Activated T-helper 1 cell treated with anti-CD3 and anti-CD28 coated beads, Interleukin-2, amount 50 U/mL, for 16 hours (primary cell): ENCODE measurements at regions not wholly inside any gene's neighbourhood (a gene's known extent, or its start where the extent isn't known, plus 50 kb on each side); places are given as distances from the start of the nearest gene placed in this dataset.

Experiments
- DNase-seq, 2 donors: peaks; one replicate each; pipeline ENCODE4 v3.0.0-alpha.2; 2020; ENCODE audit warnings: low read depth in 1 of 2, low spot score in 1 of 2

DNA sequence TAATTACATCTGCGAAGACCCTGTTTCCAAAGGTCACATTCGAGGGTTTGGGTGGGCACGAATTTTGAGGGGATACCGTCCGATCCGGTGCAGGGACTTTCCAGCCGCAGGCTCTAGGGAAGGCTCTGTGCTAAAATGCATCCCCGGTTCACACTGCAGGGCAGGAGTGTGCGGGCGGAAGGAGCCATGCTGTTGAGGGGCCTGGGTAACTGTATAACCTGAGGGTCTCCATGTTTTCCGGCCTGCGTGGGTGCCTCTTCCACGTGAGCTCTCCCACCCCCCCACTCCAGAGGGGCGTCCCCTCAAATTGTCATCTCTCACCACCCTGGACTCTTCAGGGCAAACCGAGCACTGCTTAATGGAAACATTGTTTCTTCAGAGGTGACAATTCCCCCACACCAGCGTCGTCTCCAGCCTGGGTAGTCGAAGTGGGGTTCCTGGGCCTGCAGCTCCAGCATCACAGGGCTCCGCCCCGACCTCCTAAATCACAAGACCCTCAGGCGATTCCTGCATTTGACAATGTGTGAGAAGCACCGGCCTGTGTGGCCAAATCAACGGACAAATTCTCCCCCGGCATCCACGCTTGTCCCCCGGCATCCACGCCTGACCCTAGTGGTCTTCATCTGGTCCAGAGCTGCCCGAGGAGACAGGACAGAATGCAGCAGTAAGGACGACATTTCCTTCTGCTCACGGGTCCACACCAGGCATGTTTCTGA lies 51.2 kb downstream of the FOXL3 start:
- no peak for DNase-seq

GRCh38 chr7:341841-342638 lies 52.1 kb downstream of the FOXL3 start:
- no peak for DNase-seq

DNA sequence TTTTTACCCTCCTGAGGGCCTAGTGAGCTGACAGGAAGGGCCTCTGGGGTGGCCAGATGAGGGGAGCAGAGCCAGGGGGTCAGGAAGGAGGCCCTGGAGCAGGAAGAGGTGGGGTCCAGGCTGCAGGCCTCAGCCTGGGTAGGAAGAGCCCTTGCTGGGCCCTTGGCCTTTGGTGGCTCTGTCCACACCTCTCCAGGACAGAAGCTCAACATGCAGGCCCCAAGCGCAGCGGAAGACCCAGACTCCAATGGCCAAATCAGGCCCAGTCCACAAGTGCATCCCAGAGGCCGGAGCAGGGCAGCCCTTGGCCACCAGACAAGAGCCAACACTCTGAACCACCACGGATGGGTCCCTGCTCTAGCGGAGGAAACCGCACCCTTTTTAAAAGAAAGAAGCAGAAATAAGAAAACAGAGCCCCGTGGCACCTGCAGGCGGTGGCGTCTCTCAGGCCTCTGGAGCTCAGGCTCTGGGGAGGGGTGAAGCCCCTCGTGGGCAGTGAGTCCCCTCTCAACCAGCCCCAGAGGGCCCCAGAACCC lies 52.8 kb downstream of the FOXL3 start:
- DNase-seq = no peak

DNA sequence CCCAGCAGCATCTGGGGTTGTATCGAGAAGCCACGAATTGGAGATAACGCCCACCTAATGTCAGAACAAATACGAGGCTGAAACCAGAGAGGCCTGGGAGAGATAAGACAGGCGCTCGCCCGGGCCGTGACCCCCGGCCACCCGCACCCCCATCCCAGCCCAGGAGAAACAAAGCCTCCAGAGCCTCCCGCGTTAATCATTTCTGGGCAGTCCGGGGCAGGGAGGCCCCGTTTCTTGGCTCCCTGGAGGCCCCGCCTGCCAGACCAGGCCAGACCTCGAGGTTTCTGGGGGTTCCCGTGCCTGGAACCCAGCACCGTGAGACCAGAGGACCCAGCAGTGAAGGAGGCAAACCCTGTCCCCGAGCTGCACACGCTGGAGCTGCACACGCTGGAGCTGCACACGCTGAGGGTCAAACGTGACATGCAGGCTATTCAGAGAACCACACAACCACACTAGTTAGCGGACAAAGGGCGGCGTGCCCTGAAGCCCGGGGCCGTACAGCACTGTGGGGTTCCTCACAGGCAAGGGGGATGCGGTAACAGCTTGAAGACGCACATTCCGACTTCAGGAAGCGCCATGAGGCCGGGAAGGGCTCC lies 53.4 kb downstream of the FOXL3 start:
- DNase-seq = no peak

DNA sequence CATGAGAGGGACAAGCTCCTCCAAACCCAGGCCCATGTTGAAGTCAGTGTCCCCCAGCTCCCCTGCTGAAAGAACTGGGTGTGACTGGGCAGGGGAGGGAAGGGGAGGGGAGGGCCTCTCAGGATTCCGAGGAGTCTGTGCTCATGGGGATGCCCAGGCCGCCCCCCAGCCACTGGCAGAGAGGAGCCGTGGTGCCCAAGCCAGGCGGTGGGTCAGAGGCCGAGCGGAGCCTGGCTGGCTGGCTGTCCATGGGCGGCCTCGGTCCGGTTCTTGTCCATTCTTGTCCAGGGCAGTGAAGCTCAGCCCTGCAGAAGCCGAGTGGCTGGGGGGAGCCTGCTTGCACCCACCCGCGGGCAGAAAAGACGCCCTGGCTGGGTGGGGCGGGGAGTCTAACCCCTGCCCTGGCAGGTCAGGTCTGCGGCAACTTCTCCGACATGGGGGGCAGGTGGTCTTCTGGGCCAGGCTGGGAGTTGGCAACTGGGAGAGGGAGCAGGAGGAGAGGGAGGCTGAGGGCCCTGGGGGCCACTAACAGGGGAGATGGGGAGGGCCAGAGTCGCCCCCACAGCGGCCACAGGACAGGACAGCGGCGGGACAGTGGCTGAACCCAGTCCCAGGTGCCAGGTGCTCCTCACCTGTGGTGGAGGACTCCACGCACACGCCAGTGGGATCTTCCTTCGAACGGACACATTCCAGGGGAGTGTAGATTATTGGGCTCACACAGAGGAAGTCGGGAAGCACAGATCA lies 54.1 kb downstream of the FOXL3 start:
- DNase-seq = no peak

DNA sequence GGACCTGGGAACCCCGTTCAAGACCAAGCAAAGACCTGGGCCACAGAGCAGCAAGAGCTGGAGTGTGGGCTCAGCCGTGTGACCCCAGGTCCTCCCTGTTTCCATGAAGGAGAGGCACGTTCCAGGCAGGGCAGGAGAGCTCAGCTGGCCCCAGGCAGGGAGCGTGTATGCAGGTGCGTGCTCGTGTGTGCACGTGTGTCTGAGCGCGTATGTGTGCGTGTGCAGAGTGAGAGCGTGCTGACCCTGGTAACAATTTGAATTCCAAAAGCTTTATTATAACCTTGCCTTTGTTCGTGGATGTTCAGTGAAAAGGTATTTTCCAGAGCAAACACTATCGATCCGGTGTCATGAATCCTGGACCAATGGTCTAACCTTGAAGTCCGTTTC lies 54.6 kb downstream of the FOXL3 start:
- no peak for DNase-seq

DNA sequence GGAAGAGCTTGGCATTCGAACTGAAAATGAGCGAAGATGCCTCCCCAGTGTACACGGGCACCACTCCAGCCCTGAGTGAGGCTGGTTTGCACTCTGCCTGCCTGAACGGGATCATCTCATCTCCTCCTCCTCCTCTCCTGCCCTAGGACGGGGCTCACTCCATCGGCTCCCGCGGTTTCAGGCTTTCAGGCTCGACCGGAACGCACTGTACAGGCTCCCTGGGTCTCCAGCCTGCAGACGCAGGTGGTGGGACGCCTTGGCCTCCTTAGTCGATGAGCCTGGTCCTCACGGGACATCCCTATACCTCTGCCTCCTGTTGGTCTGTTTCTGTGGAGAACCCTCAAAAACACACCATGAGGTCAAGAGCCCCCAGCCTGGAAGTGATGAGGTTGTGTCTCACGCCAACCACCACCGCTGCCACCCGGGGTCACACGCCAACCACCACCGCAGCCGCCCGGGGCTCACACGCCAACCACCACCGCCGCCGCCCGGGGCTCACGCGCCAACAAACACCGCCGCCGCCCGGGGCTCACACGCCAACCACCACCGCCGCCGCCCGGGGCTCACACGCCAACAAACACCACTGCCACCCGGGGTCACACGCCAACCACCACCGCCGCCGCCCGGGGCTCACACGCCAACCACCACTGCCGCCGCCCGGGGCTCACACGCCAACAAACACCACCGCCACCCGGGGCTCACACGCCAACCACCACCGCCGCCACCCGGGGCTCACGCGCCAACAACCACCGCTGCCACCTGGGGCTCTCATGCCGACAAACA lies 56.3 kb downstream of the FOXL3 start:
- DNase-seq = no peak

GRCh38 chr7:347001-347590 lies 57.1 kb downstream of the FOXL3 start:
- no peak for DNase-seq

GRCh38 chr7:347644-348479 lies 57.9 kb downstream of the FOXL3 start:
- DNase-seq = no peak

DNA sequence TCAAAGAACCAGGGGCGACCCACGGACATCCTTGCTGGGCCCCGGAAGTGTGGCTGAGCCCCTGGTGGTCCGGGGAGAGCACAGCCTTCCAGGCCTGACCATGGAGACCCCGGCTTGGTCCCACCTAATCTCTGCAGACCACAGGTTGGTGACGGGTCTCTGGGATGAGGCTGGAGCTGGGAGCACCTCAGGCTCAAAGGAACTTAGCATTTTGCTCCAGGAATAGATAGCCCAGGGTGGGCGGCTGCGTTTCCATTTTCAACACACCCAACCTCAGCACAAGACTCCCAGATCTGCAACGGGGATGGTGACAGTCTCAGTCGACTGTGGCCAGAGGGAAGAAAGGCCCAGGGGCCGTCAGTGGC lies 58.5 kb downstream of the FOXL3 start:
- DNase-seq = no peak

DNA sequence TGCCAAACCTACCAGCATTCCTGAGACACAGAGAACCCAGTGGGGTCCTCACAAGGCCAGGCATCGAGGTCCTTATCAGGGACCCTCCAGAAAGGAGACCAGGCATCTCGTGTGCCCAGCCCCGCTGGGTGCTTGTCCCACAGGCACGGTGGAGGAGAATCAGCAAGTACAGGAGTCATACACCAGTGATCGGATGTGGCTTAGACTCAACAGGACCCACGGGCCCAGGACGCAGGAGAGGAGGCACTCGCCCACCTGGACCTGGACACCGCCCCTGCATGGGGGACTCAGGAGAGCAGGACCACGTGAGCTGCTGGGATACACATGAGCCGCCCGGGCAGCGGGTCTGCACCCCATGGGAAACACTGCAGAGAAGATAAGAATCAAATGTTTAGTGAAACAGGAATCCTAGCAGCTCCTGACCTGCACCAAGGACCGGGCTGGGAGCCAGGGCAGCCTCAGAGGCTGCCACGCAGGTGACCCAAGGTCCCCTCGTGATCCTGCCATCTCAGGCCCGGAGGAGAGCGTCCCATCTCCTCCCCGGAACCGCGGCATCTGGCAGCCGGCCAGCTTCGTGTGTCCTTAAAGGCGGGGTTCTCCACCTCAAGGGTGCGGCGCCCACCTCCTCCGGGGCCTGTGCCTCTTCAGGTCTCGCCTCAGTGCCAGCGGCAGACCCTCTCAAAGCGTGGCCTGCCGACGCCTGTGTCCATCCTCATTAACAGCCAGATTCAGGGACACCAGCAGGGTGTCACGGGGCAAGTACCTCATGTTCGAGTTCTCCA lies 59.2 kb downstream of the FOXL3 start:
- DNase-seq = no peak

GRCh38 chr7:351256-351655 lies 61.3 kb downstream of the FOXL3 start:
- DNase-seq = peak; percentile 16 to 46

- peak in 1 of 2 donors; percentile 6 for DNase-seq
Measured at GRCh38 chr7:351681-352480, 61.9 kb downstream of the FOXL3 start.

GRCh38 chr7:353746-354325 lies 63.9 kb downstream of the FOXL3 start:
- no peak for DNase-seq

DNA sequence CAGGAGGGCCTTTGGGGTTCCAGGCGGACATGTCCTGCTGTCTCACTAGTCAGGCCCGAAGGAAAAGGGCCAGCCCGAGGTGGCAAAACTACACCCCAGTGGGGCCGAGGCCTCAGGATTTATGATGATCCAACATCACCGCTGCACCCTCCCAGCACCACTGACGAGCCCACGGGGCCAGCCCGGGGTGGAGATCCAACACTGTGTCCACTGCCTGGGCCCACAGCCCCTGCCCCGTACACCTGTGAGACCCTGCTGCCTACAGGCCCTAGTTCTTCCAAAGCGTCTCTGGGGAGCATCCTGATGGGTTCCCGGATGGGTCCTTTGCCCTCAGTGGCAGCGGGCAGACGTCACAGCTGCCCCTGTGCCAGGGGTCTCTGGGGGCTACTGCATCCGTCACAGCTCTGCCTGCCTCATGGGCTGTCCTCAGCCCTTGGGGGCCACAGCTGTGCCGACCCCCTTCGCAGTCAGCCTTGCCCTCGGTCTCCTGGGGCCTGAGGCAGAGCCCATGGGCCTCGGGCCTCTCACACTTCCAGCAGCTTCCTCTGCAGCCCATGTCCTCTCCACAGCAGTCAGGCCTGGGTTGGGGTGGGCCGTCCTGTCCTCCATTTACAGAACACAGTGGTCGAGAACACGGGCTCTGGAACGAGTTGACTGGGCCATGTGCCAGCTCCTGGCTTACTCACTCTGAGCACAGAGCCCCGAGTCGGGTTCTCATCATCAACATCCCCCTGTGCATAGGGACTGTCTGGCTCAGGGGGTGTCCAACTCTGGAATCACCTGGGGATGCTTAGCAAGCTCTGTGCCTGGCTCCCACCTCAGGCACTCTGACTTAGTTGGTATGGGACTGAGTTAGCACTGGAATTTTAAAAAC lies 64.9 kb downstream of the FOXL3 start:
- no peak for DNase-seq

- no peak for DNase-seq
Measured at GRCh38 chr7:355568-355967, 65.6 kb downstream of the FOXL3 start.
